GM21423 (cell line): ENCODE measurements at regions not wholly inside any gene's neighbourhood (a gene's known extent, or its start where the extent isn't known, plus 50 kb on each side); places are given as distances from the start of the nearest gene placed in this dataset.
"Not testable (repeated sequence)": the region's sequence is repeated elsewhere in the genome, so short reads cannot be mapped to it uniquely, and the experiment has no call there.

Experiments used
- ATAC-seq: cut with Tn5 transposase; IDR thresholded peaks from one replicate; pipeline ENCODE4 v1.9.1; 2021; ENCODE audit warnings: mild to moderate bottlenecking, moderate library complexity; ENCODE audit not compliant: unreplicated experiment

GRCh38 chrX:131595120-131595519, 51.2 kb downstream of the OR13H1 start:
- ATAC-seq, result no peak

DNA sequence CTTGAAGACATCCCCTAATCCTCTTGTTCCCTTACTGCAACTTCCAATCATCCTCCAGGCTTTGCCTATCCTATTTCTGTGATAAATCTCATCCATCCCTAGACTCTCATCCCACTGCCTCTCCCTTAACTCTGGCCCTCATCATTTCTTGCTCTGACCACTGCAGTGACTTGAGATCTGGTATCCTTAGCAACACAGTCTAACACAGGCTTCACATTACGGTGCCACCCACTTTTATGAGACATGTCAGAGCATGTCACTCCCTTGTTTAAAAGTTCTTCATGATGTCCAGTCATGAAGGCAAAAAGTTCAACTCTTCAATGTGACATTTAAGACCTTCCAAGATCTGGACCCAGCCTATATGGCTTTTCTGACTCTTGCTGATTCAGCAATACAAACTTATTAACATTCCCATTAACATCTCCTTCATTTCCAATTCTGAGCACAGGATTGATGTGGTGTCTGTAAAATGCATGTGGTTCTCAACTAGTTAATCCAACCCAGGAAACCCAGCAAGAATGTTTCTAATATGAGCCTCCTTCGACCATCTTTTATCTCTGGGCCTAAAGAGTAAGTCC, 64.0 kb downstream of the OR13H1 start:
- no peak for ATAC-seq

DNA sequence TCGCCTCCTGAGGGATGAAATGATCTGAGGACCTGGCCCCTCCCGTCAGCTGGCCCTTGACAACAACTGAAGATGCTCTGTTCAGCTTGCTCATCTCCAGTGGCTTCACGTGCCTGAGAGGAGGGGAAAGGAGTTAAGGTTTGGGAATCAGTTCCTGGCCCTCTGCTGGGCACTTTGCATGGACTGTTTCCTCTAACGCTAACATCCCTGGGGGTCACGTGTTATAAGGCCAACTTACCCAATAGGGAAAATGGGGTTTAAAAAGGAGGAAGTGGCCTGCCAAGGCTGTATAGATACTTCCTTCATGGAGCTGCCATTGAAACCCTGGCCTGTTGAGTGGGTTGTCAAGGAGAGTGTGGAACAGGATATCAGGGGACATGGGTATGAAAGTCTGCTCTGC, 65.6 kb downstream of the OR13H1 start:
- no peak for ATAC-seq

GRCh38 chrX:131613260-131613659, 69.4 kb downstream of the OR13H1 start:
- no peak for ATAC-seq

GRCh38 chrX:131614241-131614640, 70.4 kb downstream of the OR13H1 start:
- no peak for ATAC-seq

GRCh38 chrX:131617182-131617581, 73.3 kb downstream of the OR13H1 start:
- ATAC-seq, result no peak

DNA sequence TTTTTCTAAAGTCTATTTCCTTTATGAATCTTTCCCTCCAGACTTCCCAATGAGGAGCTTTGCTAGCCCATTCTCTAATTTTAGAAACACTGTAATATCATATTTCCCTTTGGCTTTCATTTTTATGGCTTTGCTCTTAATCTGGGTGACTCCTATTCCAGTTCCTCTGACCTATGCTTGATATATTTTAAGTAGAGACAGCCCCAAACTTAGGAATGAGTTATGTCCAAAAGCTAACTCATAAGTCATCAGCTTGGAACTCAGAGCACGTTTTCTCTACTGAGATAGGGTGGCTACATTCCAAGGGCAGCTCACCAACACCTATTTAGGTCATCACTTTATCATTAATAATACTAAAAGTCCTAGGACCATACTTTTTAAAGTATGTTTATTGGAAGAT, 77.8 kb downstream of the OR13H1 start:
- no peak for ATAC-seq

GRCh38 chrX:131626681-131627296, 82.9 kb downstream of the OR13H1 start:
- no peak for ATAC-seq

DNA sequence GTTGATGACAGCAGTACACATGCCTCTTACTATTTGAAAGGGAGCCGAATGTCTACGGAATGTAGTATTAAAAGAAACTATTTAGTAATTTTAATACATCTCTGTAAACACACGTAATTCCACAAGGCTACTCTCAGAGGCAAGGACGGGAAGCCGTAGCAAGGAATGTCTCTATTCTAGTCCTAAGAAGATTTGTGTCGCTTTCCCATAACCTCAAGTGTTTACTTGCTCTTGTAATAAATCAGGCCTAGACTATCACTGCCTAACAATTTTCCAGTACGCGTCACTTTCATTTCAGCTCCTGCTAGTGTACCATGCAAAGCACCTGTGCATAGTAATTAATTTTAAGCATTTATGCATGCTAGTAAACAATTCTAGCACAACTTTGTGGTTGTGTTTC, 86.7 kb downstream of the OR13H1 start:
- ATAC-seq, result no peak

DNA sequence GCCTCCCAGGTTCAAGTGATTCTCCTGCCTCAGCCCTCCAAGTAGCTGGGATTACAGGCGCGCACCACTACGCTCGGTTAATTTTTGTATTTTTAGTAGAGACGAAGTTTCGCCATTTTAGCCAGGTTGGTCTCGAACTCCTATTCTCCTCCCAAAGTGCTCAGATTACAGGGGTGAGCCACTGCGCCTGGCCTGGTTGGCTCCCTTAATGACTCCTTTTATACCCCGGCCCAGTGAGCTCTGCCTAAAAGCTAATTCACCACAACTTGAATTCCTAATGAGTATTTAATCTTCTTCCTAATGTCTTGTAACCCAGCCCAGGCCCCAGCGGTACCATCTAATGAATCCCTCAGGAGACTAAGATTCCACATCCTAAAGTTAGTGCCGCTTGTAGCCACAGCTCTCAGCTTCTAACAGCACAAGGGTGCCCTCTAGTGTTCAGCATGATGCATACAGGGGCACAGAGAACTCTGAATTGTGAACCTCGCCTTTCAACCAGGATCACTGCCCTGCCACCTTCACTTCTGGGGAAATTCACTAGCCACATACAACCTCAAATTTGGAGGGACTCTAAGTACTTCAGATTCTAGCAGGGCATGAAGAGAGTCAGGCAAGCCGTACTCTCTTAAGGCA, 89.5 kb downstream of the OR13H1 start:
- peak; percentile 78 for ATAC-seq

GRCh38 chrX:131634900-131635299, 91.0 kb downstream of the OR13H1 start:
- no peak for ATAC-seq

- ATAC-seq, result no peak
Observed at GRCh38 chrX:131646106-131646505, 102.2 kb downstream of the OR13H1 start.

- no peak for ATAC-seq
Observed at GRCh38 chrX:131649741-131650140, 105.9 kb downstream of the OR13H1 start.

DNA sequence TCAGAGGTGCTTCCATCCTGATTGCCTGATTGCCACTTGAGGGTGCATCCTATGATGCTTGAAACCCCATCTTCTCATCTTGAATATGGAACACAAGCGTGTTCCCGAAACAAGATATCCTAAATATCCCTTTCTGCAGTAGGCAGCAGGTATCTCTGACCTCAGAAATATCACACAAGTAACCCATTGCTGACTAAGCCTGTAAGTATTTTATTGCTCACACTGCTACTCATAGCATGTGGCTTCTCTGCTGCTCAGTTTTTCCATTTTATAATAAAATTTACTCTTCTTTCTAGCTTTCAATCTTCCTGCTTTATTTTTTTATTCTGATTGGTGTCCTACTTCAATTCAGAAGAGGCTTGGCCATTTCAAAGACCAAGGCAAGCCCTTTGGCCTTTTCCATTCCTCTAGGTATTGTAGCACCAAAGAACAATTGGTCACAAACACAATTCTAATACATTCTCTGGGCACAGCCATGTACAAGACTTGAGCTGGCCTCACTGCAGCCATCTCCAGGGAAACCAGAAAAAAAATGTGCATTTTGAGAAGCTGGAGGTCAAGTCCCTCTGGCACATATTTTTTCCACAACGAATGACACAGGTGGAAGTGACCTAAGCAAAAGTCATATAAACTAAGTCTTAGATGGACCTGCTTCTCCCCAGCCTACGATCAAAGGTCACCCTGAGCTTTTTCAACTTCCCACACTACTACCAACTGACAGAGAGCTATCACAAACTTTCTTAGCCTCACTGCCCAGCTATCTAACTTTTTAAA, 107.0 kb downstream of the OR13H1 start:
- ATAC-seq, result no peak

DNA sequence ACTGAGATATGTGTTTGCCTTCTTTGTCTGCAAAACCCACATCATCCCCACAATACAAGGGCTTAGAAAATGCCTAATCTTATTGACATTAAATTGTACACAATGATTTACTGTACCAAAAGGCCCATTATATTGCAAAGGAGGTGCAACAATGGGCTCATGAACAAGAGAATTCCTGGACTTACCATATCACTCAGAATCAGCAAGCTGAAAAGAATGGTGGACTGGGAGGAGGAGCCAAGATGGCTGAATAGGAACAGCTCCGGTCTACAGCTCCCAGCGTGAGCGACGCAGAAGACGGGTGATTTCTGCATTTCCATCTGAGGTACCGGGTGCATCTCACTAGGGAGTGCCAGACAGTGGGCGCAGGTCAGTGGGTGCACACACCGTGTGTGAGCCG, 119.9 kb downstream of the OR13H1 start:
- ATAC-seq, result not testable (repeated sequence)

DNA sequence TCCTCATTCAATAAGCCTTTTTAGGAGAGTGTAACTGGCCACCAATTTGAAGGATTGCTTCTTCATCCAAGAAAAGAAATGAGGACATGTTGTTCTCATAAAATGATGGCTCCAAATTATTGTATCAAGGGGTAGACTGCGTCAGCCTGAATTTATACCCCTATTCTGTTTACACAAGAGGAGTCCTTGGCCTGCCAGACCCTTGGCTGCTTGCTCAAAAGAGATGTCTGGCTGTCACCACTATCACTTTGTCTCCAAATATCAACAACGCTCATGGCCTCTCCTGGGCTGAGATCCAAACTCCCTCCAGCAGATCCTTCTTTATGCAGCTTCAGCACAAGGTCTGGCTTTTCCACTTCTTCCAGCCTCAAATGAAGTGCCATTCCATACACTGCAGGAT, 127.9 kb downstream of the OR13H1 start:
- ATAC-seq, result no peak

GRCh38 chrX:131675596-131676194, 131.8 kb downstream of the OR13H1 start:
- ATAC-seq, result no peak

- ATAC-seq, result peak; percentile 78
Observed at GRCh38 chrX:131677655-131678628, 134.1 kb downstream of the OR13H1 start.

- ATAC-seq, result not testable (repeated sequence)
Observed at GRCh38 chrX:131682735-131683134, 138.9 kb downstream of the OR13H1 start.

GRCh38 chrX:131693359-131693758, 149.5 kb downstream of the OR13H1 start:
- ATAC-seq, result no peak
